ENCODE measurements at regions not wholly inside any gene's neighbourhood (a gene's known extent, or its start where the extent isn't known, plus 50 kb on each side); places are given as distances from the start of the nearest gene placed in this dataset.

GRCh38 chr2:155372969-155373368, 674.5 kb downstream of the KCNJ3 start:
- no peak for DNase-seq

DNA sequence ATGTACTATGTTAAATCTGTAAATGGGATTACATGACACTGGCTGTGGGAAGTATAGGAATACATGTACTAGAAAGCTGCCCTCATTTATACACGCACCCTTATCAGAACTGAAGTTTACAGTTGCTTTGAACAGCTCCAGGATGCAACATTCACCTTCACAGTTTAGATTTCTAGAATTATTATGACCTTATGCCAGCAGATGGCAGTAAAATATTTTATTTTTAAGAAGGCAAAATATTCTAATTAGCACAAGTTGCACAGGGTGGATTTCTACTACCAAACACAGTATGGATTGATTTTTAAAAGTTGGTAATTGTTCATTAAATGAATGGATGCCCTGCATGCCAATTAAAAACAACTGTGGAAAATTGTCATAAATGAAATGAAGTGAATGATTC, 670.4 kb downstream of the KCNJ3 start:
- no peak for DNase-seq

- no peak for DNase-seq
These were observed 666.3 kb downstream of the KCNJ3 start for GRCh38 chr2:155364766-155365165.

- DNase-seq, result no peak
These were observed 664.9 kb downstream of the KCNJ3 start for GRCh38 chr2:155363349-155363888.

DNA sequence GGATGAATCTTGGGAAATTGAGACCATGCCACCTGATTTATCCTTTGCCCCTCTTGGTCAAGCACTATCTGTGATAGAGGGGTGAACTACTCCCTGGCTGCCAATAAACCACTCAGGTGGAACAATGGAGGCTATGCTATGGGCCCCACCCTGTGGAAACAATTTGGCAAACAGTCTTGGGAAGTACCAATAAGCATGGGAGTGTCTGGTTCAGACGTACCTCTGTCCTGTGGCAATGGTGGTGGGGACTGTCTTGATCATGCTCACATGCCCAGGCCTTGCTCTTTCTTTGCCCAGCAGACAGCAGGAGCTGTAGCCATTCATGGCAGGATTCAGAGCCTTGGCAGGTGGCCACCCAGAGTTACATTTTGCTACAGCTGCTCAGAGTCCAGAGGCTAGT, 658.7 kb downstream of the KCNJ3 start:
- no peak for DNase-seq

- DNase-seq, result no peak
These were observed 657.8 kb downstream of the KCNJ3 start for GRCh38 chr2:155356250-155356649.

- no peak for DNase-seq
These were observed 652.5 kb downstream of the KCNJ3 start for GRCh38 chr2:155350783-155351580.

GRCh38 chr2:155332016-155332415, 633.5 kb downstream of the KCNJ3 start:
- no peak for DNase-seq

GRCh38 chr2:155320236-155320635, 621.7 kb downstream of the KCNJ3 start:
- DNase-seq, result no peak

DNA sequence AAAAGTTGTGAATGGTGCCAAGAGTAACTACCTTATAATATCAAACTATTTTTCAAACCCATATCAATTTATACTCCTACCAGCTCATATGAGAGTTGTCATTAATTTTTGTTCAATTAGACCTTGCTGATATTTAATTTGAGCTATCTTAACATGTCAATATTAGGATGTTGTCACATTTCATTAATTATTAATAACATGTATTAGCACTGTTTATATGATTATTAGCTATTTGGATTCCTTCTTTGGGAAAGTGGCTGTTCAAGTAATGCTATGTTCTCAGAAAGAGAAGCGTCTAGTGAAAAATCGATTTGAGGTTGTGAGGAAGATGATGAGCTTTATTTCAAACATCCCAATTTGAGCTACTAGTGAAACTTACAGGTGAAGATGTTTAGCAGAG, 620.2 kb downstream of the KCNJ3 start:
- no peak for DNase-seq

DNA sequence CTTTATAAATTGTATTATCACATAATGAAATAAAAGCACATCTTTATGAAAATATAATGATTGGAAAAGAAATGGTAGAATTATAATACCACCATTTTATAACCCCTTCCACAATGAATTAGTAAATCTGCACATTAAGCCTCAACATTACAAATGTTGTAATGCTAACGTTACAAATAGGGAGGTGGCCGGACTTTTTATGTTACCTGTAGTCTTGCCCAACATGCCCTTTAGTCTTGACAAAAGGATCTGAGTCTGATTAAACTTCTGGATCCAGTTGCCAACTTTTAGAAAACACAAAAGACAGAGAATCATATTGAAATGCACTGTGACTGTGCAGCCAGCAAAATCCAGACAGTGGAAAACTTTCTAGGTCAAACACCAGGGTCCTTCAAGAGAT, 617.3 kb downstream of the KCNJ3 start:
- DNase-seq, result no peak

- DNase-seq, result no peak
These were observed 612.1 kb downstream of the KCNJ3 start for GRCh38 chr2:155310589-155310988.

DNA sequence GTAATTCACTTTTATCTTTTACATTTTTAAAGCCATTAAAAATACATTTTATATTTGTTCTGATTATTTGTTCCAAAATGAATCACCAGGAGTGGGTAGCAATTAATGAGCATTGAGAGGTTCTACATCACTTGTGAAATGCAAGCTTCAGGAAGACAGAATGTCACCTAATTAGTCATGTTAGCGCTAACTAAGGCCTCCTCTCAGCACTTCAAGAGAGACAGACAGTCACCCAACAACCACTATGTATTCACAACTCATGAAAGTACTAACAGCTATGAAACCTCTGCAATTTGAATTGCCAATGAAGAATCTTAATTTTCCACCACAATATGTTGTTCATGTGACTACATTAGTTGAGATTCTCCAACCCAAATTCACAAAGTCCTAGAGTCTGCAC, 611.0 kb downstream of the KCNJ3 start:
- DNase-seq, result no peak

DNA sequence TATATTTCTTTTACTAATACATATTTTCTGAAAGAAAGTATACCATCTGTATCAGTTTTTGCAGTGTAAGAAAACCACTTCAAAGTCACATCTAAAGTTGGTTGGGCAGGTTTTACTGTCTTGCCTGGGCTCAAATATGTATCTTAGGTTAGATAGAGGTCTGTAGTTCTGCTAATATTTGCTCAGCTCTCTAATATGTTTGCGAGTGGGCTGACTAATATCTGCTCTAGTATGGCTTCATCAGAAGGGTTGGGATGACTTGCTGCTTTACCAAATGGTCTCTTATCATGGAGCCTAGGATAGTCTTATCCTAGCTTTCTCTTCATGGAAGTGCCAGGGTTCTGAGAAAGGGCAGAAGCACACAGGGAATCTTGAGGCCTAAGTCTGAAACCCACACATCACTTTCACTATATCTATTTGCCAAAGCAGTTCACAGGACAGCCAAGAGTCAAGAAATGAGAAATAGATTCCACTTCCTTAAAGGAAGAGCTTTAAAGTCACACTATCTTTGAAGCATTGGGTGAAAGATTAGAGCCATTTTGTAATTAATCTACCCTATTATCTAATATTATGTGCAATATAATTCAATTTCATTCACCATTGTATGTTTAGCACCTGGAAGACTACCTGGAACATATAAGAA, 610.0 kb downstream of the KCNJ3 start:
- no peak for DNase-seq

GRCh38 chr2:155301221-155301620, 602.7 kb downstream of the KCNJ3 start:
- no peak for DNase-seq

DNA sequence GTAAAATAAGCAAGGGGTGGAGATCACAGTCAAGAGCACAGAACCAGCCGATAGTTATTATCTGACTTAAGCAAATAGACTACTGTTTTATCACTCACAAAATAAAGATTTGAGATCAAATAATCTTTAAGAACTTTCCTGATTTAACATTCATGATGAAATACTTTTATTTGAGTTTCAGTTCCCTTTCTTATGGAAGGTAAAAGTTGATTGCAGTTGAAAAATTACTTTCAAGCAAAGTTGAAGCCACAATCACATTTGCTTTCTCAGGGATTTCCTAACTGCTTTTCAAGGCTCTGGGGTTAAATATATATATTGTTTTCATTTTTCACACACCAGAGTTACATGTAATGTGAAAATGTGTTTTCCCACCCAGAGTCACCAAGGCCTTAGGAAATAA, 599.5 kb downstream of the KCNJ3 start:
- DNase-seq, result no peak

DNA sequence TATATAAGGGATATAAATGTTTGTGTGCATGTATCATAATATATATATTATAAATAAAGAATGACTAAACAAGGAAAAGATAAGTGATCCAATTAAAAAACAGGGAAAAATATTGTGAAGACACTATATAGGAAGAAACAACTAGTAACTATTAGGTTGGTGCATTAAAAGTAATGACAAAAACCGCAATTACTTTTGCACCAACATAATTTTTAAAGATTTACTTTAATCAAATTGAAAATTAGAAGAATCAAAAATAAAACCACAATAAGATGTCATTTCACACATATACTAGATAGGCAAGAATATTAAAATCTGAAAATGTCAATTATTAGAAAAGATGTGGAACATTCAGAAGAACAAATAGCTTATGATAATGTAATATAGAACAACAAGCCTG, 595.9 kb downstream of the KCNJ3 start:
- no peak for DNase-seq

DNA sequence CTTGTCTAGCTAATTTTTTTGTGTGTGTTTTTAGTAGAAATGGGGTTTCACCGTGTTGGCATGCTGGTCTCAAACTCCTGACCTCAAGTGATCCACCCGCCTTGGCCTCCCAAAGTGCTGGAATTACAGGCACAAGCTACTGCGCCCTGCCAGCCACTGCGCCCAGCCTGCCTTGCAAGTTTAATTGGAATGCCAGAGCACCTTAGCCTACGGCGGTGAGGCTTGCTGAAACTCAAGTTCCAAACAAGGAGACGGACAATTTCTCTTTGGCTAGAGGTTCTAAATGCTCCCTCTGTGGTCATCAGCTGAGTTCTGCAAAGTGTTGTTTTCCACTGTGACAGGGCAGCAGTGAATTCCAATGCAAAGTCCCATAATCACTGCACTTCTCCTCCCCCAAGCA, 583.4 kb downstream of the KCNJ3 start:
- DNase-seq, result no peak

DNA sequence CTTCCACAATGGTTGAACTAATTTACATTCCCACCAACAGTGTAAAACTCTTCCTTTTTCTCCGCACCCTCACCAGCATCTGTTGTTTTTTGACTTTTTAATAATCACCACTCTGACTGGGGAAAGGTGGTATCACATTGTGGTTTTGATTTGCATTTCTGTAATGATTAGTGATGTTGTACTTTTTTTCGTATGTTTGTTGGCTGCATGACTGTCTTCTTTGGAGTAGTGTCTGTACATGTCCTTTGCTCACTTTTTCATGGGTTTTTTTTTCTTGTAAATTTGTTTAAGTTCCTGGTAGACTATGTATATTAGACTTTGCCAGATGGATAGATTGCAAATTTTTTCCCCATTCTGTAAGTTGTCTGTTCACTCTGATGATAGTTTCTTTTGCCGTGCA, 574.8 kb downstream of the KCNJ3 start:
- DNase-seq, result no peak

- no peak for DNase-seq
These were observed 568.1 kb downstream of the KCNJ3 start for GRCh38 chr2:155266583-155266982.

- DNase-seq, result no peak
These were observed 567.6 kb downstream of the KCNJ3 start for GRCh38 chr2:155266109-155266508.

DNA sequence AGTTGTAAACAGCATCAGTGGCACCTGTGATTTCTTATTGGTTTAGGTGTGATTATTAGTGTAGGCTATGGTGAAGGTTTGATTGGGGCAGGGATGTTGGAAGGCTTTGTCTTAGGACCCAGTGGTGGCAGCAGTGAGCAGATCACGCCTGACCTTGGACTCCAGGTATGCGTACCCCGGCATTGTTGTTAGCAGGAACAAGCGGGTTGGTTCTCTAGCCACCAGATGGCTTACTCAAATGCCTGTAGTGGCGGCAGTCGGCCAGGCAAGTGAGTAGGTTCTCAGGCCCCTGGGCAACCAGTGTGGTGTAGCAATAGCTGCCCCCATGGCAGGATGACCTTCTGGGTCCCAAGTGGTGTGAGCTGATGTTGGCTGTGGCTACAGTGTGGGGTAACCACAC, 558.3 kb downstream of the KCNJ3 start:
- no peak for DNase-seq

DNA sequence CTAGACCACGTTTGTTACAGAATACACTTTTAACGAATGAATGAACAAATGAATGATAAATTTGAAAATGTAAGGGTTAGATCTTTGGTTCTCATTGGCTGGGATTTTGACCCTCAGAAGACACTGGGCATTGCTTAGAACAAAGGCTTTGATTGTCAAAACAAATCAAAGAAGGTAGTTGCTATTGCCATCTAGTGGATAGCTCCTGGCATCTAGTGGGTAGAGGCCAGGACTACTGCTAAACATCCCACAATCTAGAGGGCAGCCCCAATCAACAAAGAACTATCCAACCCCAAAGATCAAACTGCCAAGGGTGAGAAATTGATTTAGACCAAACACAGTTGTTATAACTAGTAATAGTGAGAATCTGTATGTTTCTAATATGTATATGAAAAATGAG, 552.3 kb downstream of the KCNJ3 start:
- no peak for DNase-seq

DNA sequence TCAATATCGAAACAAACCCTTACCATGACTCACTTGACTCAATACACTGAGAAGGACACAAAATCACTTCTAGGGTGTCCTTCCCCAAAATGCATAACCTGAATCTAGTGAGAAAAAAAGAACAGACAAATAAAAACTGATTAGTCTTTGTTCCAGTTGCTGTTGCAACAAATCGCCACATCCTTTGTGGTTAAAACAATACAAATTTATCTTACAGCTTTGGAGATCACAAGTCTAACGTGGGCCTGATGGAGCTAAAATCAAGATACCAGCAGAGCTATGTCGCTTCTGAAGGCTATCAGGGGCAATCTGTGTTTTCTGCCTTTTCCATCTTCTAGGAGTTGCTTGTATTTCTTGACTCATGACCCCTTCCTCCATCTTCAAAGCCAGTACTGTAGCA, 541.7 kb downstream of the KCNJ3 start:
- DNase-seq, result no peak

DNA sequence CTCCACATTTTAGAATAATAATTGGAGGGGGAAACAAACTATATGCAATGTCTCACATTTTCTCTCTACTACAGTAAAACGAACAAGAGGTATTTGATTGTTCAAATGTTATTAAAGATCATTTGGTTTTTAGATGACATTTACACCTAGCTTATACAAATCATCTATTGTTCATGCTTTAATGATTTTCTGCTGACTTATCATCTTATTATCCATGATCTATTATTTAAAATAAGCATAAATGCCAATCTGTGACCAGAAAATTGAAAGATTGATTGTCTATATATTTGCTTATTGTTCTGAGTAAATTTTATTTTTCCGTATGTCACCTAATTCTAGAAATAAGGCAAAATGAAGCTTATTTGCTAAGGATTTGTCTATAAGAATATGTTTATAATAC, 537.2 kb downstream of the KCNJ3 start:
- no peak for DNase-seq

Data from stimulated activated CD4-positive, alpha-beta T cell treated with anti-CD3 and anti-CD28 coated beads, Interleukin-1b, Interleukin-23, amount 100 ng/mL, for 48 hours (primary cell).